CD4-positive, alpha-beta T cell treated with Interleukin-6 for 4 hours (primary cell): ENCODE measurements at regions not wholly inside any gene's neighbourhood (a gene's known extent, or its start where the extent isn't known, plus 50 kb on each side); places are given as distances from the start of the nearest gene placed in this dataset.
"Not testable (repeated sequence)": the region's sequence is repeated elsewhere in the genome, so short reads cannot be mapped to it uniquely, and the experiment has no call there.

Experiments used
- DNase-seq: peaks from one replicate; pipeline ENCODE4 v3.0.0-alpha.2; 2020; ENCODE audit warnings: mixed read lengths

- no peak for DNase-seq
These were observed 1296.6 kb upstream of the DDX18 start for GRCh38 chr2:116517936-116518335.

- no peak for DNase-seq
These were observed 1276.7 kb upstream of the DDX18 start for GRCh38 chr2:116537811-116538210.

GRCh38 chr2:116545286-116546068 lies 1269.0 kb upstream of the DDX18 start:
- DNase-seq: no peak

GRCh38 chr2:116552738-116553419 lies 1261.6 kb upstream of the DDX18 start:
- DNase-seq: not testable (repeated sequence)

GRCh38 chr2:116580209-116580608 lies 1234.3 kb upstream of the DDX18 start:
- no peak for DNase-seq

- no peak for DNase-seq
These were observed 1231.6 kb upstream of the DDX18 start for GRCh38 chr2:116582850-116583249.

GRCh38 chr2:116585669-116586327 lies 1228.7 kb upstream of the DDX18 start:
- DNase-seq: no peak

- DNase-seq: no peak
These were observed 1228.2 kb upstream of the DDX18 start for GRCh38 chr2:116586328-116586689.
